ENCODE measurements at regions not wholly inside any gene's neighbourhood (a gene's known extent, or its start where the extent isn't known, plus 50 kb on each side); places are given as distances from the start of the nearest gene placed in this dataset.

DNA sequence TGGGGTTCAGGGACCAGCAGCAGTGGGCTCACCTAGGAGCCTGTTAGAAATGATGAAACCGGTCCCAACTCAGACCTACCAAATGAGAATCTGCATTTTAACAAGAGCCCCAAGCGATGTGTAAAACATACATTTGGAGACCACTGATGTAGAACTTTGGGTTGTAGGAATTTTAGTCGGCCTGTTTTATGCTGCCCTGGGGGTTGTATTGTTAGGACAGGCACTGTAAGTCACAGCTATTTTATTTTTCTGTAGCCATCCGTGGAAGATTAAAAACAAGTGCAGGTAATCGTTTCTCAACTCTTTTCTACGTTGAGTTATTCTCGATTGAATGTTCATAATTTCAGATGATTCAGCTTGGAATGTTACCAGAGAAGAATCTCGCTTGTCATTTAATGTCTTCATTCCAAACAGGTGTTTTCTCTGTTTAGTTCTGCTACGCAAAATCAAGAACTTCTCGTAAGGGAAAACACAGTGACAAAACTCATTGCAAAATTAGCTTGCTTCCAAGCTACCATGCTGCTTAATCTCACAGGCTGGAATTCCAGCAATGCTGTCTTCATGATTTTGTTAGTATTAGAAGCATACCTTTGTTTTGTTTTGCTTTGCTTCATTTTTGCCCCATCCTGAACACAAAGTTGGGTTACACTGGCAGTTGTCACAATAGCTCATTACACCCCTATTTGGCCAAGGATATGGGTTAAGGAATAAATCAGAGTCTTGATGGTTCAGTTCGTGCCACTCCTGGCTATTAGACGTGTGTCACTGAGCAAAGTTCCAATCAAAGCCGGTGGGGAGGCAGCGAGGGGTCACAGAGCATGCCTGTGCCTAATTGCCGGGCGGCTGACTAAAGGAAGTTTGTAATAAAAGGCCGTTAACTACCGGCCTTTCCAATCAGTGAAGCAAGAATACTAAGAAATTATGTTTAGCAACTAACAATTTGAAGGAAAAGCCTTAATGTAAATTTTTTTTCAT is 676.9 kb downstream of the GATA3 start:
- TF ChIP-seq, protein P1, sequence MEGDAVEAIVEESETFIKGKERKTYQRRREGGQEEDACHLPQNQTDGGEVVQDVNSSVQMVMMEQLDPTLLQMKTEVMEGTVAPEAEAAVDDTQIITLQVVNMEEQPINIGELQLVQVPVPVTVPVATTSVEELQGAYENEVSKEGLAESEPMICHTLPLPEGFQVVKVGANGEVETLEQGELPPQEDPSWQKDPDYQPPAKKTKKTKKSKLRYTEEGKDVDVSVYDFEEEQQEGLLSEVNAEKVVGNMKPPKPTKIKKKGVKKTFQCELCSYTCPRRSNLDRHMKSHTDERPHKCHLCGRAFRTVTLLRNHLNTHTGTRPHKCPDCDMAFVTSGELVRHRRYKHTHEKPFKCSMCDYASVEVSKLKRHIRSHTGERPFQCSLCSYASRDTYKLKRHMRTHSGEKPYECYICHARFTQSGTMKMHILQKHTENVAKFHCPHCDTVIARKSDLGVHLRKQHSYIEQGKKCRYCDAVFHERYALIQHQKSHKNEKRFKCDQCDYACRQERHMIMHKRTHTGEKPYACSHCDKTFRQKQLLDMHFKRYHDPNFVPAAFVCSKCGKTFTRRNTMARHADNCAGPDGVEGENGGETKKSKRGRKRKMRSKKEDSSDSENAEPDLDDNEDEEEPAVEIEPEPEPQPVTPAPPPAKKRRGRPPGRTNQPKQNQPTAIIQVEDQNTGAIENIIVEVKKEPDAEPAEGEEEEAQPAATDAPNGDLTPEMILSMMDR (conservative IDR thresholded peaks at IDR 0.05), result no peak
- no peak for TF ChIP-seq EZH2 (IDR thresholded peaks at IDR 0.05; ENCODE audit: low read depth)
